NT2/D1 (cell line): ENCODE measurements at regions not wholly inside any gene's neighbourhood (a gene's known extent, or its start where the extent isn't known, plus 50 kb on each side); places are given as distances from the start of the nearest gene placed in this dataset.

Experiments
- DNase-seq: peaks from one replicate; pipeline ENCODE4 v3.0.0-alpha.2; 2011; ENCODE audit warnings: low read depth, low spot score
- H3K27me3 ChIP-seq: 2 replicates; pipeline ENCODE4 v1.6.0; 2011; ENCODE audit warnings: mild to moderate bottlenecking; ENCODE audit not compliant: insufficient read length, insufficient read depth
- H3K36me3 ChIP-seq: 2 replicates; pipeline ENCODE4 v1.6.1; 2011; ENCODE audit warnings: mild to moderate bottlenecking, low read length, mixed read lengths; ENCODE audit not compliant: insufficient read depth, insufficient read length
- H3K4me1 ChIP-seq: 2 replicates; pipeline ENCODE4 v1.5.1; 2011; ENCODE audit not compliant: insufficient read depth, insufficient read length
- H3K4me3 ChIP-seq: 2 replicates; pipeline ENCODE4 v1.5.1; 2011; ENCODE audit warnings: low read depth; ENCODE audit not compliant: insufficient read length
- H3K9ac ChIP-seq: 2 replicates; pipeline ENCODE4 v1.6.0; 2011; ENCODE audit warnings: low read depth; ENCODE audit not compliant: insufficient read length
- H3K9me3 ChIP-seq: 2 replicates; pipeline ENCODE4 v1.5.1; 2011; ENCODE audit warnings: mild to moderate bottlenecking, low read length; ENCODE audit not compliant: insufficient read depth
- SUZ12 ChIP-seq: IDR thresholded peaks from 2 replicates; pipeline ENCODE4 v1.6.1; 2011; ENCODE audit not compliant: insufficient read length, insufficient read depth; ENCODE audit errors: extremely low read depth
- YY1 ChIP-seq: IDR thresholded peaks from 2 replicates; pipeline ENCODE4 v1.6.1; 2011; ENCODE audit not compliant: insufficient read length, insufficient read depth
- ZNF274 ChIP-seq: IDR thresholded peaks from 2 replicates; pipeline ENCODE4 v1.6.1; 2011; ENCODE audit warnings: mild to moderate bottlenecking, low read depth, low read length

- H3K9me3 ChIP-seq, result no peaks in the 10 kb centered on the region
- no peak for DNase-seq
- H3K4me1 ChIP-seq, result no peaks in the 10 kb centered on the region
- H3K36me3 ChIP-seq, result no peaks in the 10 kb centered on the region
- no peaks in the 10 kb centered on the region for H3K27me3 ChIP-seq
- H3K9ac ChIP-seq, result no peak overlapping the region
- TF ChIP-seq ZNF274, result no peak
- no peak for TF ChIP-seq SUZ12
- no peak for TF ChIP-seq YY1
- no peak overlapping the region for H3K4me3 ChIP-seq
Observed at GRCh38 chr5:114702731-114703130, 340.9 kb downstream of the KCNN2 start.

- Histone ChIP-seq H3K9me3 (no peaks in the 10 kb centered on the region), H3K36me3 (no peaks in the 10 kb centered on the region), H3K9ac (no peak overlapping the region), H3K27me3 (no peaks in the 10 kb centered on the region), H3K4me3 (no peak overlapping the region), H3K4me1 (no peaks in the 10 kb centered on the region)
- no peak for DNase-seq
- TF ChIP-seq ZNF274 (no peak), YY1 (no peak), SUZ12 (no peak)
Observed at GRCh38 chr5:114702136-114702535, 340.3 kb downstream of the KCNN2 start.

GRCh38 chr5:114700823-114701222 is 339.0 kb downstream of the KCNN2 start:
- no peak overlapping the region for H3K4me3 ChIP-seq
- H3K36me3 ChIP-seq, result no peaks in the 10 kb centered on the region
- no peaks in the 10 kb centered on the region for H3K27me3 ChIP-seq
- no peak for DNase-seq
- H3K9ac ChIP-seq, result no peak overlapping the region
- no peaks in the 10 kb centered on the region for H3K9me3 ChIP-seq
- TF ChIP-seq SUZ12, result no peak
- TF ChIP-seq YY1, result no peak
- no peak for TF ChIP-seq ZNF274
- H3K4me1 ChIP-seq, result no peaks in the 10 kb centered on the region

GRCh38 chr5:114695292-114695904 is 333.5 kb downstream of the KCNN2 start:
- no peak for TF ChIP-seq ZNF274
- no peak for TF ChIP-seq YY1
- TF ChIP-seq SUZ12, result no peak
- no peaks in the 10 kb centered on the region for H3K36me3 ChIP-seq
- H3K9ac ChIP-seq, result no peak overlapping the region
- no peaks in the 10 kb centered on the region for H3K4me1 ChIP-seq
- H3K4me3 ChIP-seq, result no peak overlapping the region
- no peak for DNase-seq
- H3K27me3 ChIP-seq, result no peaks in the 10 kb centered on the region
- H3K9me3 ChIP-seq, result peaks cover 14% of the 10 kb centered on the region

- DNase-seq, result no peak
Observed at GRCh38 chr5:114686356-114686755, 324.5 kb downstream of the KCNN2 start.

GRCh38 chr5:114678778-114679177 is 316.9 kb downstream of the KCNN2 start:
- Histone ChIP-seq H3K4me1 (no peaks in the 10 kb centered on the region), H3K36me3 (no peaks in the 10 kb centered on the region), H3K9me3 (no peaks in the 10 kb centered on the region), H3K4me3 (no peak overlapping the region), H3K27me3 (no peaks in the 10 kb centered on the region), H3K9ac (no peak overlapping the region)
- no peak for TF ChIP-seq YY1
- no peak for TF ChIP-seq ZNF274
- TF ChIP-seq SUZ12, result no peak
- DNase-seq, result no peak

More at GRCh38 chr5:114686356-114686755, 324.5 kb downstream of the KCNN2 start:
- no peaks in the 10 kb centered on the region for H3K36me3 ChIP-seq
- H3K4me3 ChIP-seq, result no peak overlapping the region
- no peaks in the 10 kb centered on the region for H3K9me3 ChIP-seq
- no peaks in the 10 kb centered on the region for H3K27me3 ChIP-seq
- TF ChIP-seq YY1 (no peak), SUZ12 (no peak), ZNF274 (no peak)
- no peaks in the 10 kb centered on the region for H3K4me1 ChIP-seq
- no peak overlapping the region for H3K9ac ChIP-seq

- Histone ChIP-seq H3K9me3 (no peaks in the 10 kb centered on the region), H3K4me1 (no peaks in the 10 kb centered on the region), H3K36me3 (no peaks in the 10 kb centered on the region), H3K27me3 (no peaks in the 10 kb centered on the region), H3K9ac (no peak overlapping the region), H3K4me3 (no peak overlapping the region)
- no peak for TF ChIP-seq YY1
- no peak for TF ChIP-seq SUZ12
- TF ChIP-seq ZNF274, result no peak
- no peak for DNase-seq
Observed at GRCh38 chr5:114665551-114665950, 303.7 kb downstream of the KCNN2 start.

- Histone ChIP-seq H3K27me3 (no peaks in the 10 kb centered on the region), H3K4me1 (no peaks in the 10 kb centered on the region), H3K9me3 (no peaks in the 10 kb centered on the region), H3K36me3 (no peaks in the 10 kb centered on the region), H3K4me3 (no peak overlapping the region), H3K9ac (no peak overlapping the region)
- no peak for DNase-seq
- no peak for TF ChIP-seq SUZ12
- no peak for TF ChIP-seq YY1
- TF ChIP-seq ZNF274, result no peak
Observed at GRCh38 chr5:114660791-114661190, 298.9 kb downstream of the KCNN2 start.
